SK-N-SH (cell line): ENCODE measurements at regions not wholly inside any gene's neighbourhood (a gene's known extent, or its start where the extent isn't known, plus 50 kb on each side); places are given as distances from the start of the nearest gene placed in this dataset.

Experiments
- CHD2 ChIP-seq: fragments of 150-350 bp; IDR thresholded peaks from 2 replicates; pipeline ENCODE4 v1.6.1; 2018; ENCODE audit warnings: low read length; ENCODE audit not compliant: partially characterized antibody
- CTCF ChIP-seq: fragments of 200-600 bp; sonication (generic); IDR thresholded peaks from 2 replicates; pipeline ENCODE4 v1.6.1; 2017; ENCODE audit warnings: antibody characterized with exemption, mild to moderate bottlenecking, moderate library complexity
- EP300 ChIP-seq, 2 experiments: IDR thresholded peaks; 2 replicates each; pipeline versions ENCODE4 v1.4.0 to v1.6.1; 2012; ENCODE audit warnings: borderline replicate concordance in 1 of 2, low read depth in 1 of 2, low read length in 1 of 2
- GABPA ChIP-seq: IDR thresholded peaks from 2 replicates; pipeline ENCODE4 v1.4.0; 2012; ENCODE audit warnings: low read depth, mild to moderate bottlenecking
- GATA2 ChIP-seq: sonication (generic); formaldehyde crosslinking; IDR thresholded peaks from 2 replicates; pipeline ENCODE4 v1.5.0; 2020; ENCODE audit warnings: mild to moderate bottlenecking, missing genetic modification reagents
- JUND ChIP-seq: IDR thresholded peaks from 2 replicates; pipeline ENCODE4 v1.4.0; 2012
- MAX ChIP-seq: IDR thresholded peaks from 2 replicates; pipeline ENCODE4 v1.4.0; 2012; ENCODE audit warnings: low read depth
- NRF1 ChIP-seq: IDR thresholded peaks from 2 replicates; pipeline ENCODE4 v1.6.1; 2012; ENCODE audit warnings: low read depth, mild to moderate bottlenecking, low read length
- ZBTB33 ChIP-seq: IDR thresholded peaks from 2 replicates; pipeline ENCODE4 v1.4.0; 2012; ENCODE audit warnings: low read depth, borderline replicate concordance

- TF ChIP-seq CTCF (no peak), NRF1 (no peak), ZBTB33 (no peak), GATA2 (CRISPR knock-in tag) (no peak), MAX (no peak), EP300 (IDR thresholded peaks at IDR 0.05; ENCODE audit: borderline replicate concordance in 1 of 2, low read depth in 1 of 2, low read length in 1 of 2) (no peak), JUND (no peak), CHD2 (no peak), GABPA (no peak)
Observed at GRCh38 chr2:3966470-3966869, 263.1 kb downstream of the DCDC2C start.
